ENCODE measurements at regions not wholly inside any gene's neighbourhood (a gene's known extent, or its start where the extent isn't known, plus 50 kb on each side); places are given as distances from the start of the nearest gene placed in this dataset.

GRCh38 chr1:39132505-39133339 lies 71.8 kb upstream of the MACF1 start:
- TF ChIP-seq, protein P1, sequence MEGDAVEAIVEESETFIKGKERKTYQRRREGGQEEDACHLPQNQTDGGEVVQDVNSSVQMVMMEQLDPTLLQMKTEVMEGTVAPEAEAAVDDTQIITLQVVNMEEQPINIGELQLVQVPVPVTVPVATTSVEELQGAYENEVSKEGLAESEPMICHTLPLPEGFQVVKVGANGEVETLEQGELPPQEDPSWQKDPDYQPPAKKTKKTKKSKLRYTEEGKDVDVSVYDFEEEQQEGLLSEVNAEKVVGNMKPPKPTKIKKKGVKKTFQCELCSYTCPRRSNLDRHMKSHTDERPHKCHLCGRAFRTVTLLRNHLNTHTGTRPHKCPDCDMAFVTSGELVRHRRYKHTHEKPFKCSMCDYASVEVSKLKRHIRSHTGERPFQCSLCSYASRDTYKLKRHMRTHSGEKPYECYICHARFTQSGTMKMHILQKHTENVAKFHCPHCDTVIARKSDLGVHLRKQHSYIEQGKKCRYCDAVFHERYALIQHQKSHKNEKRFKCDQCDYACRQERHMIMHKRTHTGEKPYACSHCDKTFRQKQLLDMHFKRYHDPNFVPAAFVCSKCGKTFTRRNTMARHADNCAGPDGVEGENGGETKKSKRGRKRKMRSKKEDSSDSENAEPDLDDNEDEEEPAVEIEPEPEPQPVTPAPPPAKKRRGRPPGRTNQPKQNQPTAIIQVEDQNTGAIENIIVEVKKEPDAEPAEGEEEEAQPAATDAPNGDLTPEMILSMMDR (IDR thresholded peaks at IDR 0.05; ENCODE audit: control extremely low read depth, extremely low read depth, low read depth, missing control alignments): no peak
- POLR2A ChIA-PET: interaction anchor here (0.6 kb wide), 1 partner anchor 84 kb away, joined by 5 read pairs; no protein-coding TSS in a partner anchor
- DNase-seq (ENCODE audit: extremely low spot score): no peak
- CTCF ChIA-PET: interaction anchor here (0.9 to 1.6 kb wide), 6 partner anchors 24 to 474 kb away, joined by 3 to 6 read pairs (median 3); no protein-coding TSS in a partner anchor

DNA sequence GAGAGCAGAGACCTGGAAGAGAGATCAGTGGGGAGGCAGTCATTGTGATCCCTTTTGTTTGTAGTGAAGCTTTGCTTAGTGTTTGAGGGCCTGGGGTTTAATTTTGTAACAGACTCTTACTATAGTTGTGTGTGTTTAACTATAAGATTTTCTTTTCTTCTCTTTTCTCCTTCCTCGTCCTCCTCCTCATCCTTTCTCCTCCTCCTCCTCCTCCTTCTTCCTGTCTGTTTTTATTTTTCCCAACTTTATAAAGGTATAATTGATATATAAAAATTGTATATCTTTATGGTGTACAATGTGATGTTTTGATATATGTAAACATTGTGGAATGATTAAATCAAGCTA lies 71.2 kb upstream of the MACF1 start:
- ChIA-PET CTCF (interaction anchor here (0.9 to 1.6 kb wide), 5 partner anchors 24 to 473 kb away, joined by 3 to 4 read pairs (median 3); no protein-coding TSS in a partner anchor), POLR2A (interaction anchor here (0.6 kb wide), 1 partner anchor 85 kb away, joined by 5 read pairs; no protein-coding TSS in a partner anchor)
- TF ChIP-seq, protein P1 (IDR thresholded peaks at IDR 0.05; ENCODE audit: control extremely low read depth, extremely low read depth, low read depth, missing control alignments): no peak
- DNase-seq (ENCODE audit: extremely low spot score): no peak

DNA sequence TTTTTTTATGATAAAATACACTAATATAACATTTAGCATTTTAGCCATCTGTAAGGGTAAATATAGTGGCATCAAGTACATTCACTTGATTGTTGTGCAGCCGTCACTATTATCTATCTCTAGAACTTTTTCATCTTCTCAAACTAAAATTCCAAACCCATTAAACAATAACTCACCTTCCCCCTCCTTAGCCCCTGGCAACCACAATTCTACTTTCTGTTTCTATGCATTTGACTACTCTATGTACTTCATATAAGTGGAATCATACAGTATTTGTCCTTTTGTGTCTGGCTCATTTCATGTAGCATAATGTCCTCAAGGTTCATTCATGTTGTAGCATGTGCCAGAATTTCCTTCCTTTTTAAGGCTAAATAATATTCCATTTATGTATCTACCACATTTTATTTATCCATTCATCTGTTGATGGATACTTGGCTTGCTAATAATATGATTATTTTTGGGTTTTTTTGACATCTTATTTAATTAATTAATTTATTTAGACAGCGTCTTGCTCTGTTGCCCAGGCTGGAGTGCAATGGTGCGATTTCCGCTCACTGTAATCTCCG lies 69.6 kb upstream of the MACF1 start:
- POLR2A ChIA-PET: no interaction called here
- no peak for DNase-seq (ENCODE audit: extremely low spot score)
- CTCF ChIA-PET: no interaction called here
- TF ChIP-seq, protein P1 (IDR thresholded peaks at IDR 0.05; ENCODE audit: control extremely low read depth, extremely low read depth, low read depth, missing control alignments): no peak

GRCh38 chr1:39136638-39137037 lies 67.9 kb upstream of the MACF1 start:
- TF ChIP-seq, protein P1 (IDR thresholded peaks at IDR 0.05; ENCODE audit: control extremely low read depth, extremely low read depth, low read depth, missing control alignments): no peak
- no peak for DNase-seq (ENCODE audit: extremely low spot score)
- ChIA-PET CTCF (interaction anchor here (1.0 to 1.2 kb wide), 2 partner anchors 38 to 45 kb away, joined by 3 to 4 read pairs; no protein-coding TSS in a partner anchor), POLR2A (no interaction called here)

GRCh38 chr1:39139723-39140360 lies 64.7 kb upstream of the MACF1 start:
- TF ChIP-seq, protein P1 (IDR thresholded peaks at IDR 0.05; ENCODE audit: control extremely low read depth, extremely low read depth, low read depth, missing control alignments): no peak
- no peak for DNase-seq (ENCODE audit: extremely low spot score)
- CTCF ChIA-PET: interaction anchor here (1.1 to 1.2 kb wide), 2 partner anchors 21 to 44 kb away, joined by 3 to 4 read pairs; no protein-coding TSS in a partner anchor
- POLR2A ChIA-PET: no interaction called here

DNA sequence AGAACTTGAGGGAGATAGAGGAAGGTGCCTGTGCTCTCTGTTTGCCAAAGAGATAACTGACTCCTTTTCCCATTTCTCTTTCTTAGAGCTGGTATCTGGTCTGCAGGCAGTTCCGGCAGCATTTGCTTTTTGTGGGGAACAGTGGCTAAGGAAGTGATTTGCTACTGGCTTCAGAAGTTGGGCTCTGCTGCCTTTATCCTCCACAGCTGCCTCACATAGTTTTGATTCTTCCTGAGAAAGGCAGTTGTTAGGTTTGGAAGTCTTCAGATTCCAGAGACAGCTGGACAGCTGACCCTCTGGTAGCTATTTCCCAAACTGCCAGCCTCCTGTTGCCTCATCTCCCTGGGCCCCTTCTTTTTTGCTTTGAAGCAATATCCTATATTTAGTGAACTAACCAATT lies 62.6 kb upstream of the MACF1 start:
- CTCF ChIA-PET: interaction anchor here (1.0 to 1.8 kb wide), 5 partner anchors 11 to 117 kb away, joined by 3 to 7 read pairs (median 3); no protein-coding TSS in a partner anchor

More for the DNA sequence above, 62.6 kb upstream of the MACF1 start:
- POLR2A ChIA-PET: no interaction called here
- TF ChIP-seq, protein P1 (IDR thresholded peaks at IDR 0.05; ENCODE audit: control extremely low read depth, extremely low read depth, low read depth, missing control alignments): no peak
- DNase-seq (ENCODE audit: extremely low spot score): no peak

Measured in GM10248 (cell line).